22Rv1 (cell line): ENCODE measurements at regions not wholly inside any gene's neighbourhood (a gene's known extent, or its start where the extent isn't known, plus 50 kb on each side); places are given as distances from the start of the nearest gene placed in this dataset.

ENCODE experiments used
- ZFX ChIP-seq: fragments of 450-650 bp; IDR thresholded peaks from 2 replicates; pipeline ENCODE4 v1.6.1; 2017; ENCODE audit warnings: antibody characterized with exemption, borderline replicate concordance
- TF ChIP-seq, protein P1 (sequence below): fragments of 450-650 bp; IDR thresholded peaks from 2 replicates; pipeline ENCODE4 v1.5.1; 2017; ENCODE audit warnings: mild to moderate bottlenecking

GRCh38 chr1:218164111-218164929, 120.8 kb upstream of the RRP15 start:
- TF ChIP-seq, protein P1, sequence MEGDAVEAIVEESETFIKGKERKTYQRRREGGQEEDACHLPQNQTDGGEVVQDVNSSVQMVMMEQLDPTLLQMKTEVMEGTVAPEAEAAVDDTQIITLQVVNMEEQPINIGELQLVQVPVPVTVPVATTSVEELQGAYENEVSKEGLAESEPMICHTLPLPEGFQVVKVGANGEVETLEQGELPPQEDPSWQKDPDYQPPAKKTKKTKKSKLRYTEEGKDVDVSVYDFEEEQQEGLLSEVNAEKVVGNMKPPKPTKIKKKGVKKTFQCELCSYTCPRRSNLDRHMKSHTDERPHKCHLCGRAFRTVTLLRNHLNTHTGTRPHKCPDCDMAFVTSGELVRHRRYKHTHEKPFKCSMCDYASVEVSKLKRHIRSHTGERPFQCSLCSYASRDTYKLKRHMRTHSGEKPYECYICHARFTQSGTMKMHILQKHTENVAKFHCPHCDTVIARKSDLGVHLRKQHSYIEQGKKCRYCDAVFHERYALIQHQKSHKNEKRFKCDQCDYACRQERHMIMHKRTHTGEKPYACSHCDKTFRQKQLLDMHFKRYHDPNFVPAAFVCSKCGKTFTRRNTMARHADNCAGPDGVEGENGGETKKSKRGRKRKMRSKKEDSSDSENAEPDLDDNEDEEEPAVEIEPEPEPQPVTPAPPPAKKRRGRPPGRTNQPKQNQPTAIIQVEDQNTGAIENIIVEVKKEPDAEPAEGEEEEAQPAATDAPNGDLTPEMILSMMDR: peak; percentile 49
- TF ChIP-seq ZFX: no peak
